AG04450 (cell line): ENCODE measurements at regions not wholly inside any gene's neighbourhood (a gene's known extent, or its start where the extent isn't known, plus 50 kb on each side); places are given as distances from the start of the nearest gene placed in this dataset.

Experiments used
- CTCF ChIA-PET: fragments of 300-600, 350-600 bp; formaldehyde crosslinking; extraction: SDS; loops from one replicate; lab custom pipeline; 2022; ENCODE audit warnings: antibody characterized with exemption, inconsistent platforms; lab: Charles Lee
- POLR2A ChIA-PET: fragments of 350-600 bp; formaldehyde crosslinking; extraction: SDS; loops from one replicate; lab custom pipeline; 2021; ENCODE audit warnings: antibody characterized with exemption, inconsistent platforms; lab: Yijun Ruan, JAX
- DNase-seq: peaks from one replicate; pipeline ENCODE4 v3.0.0-alpha.2; 2011; ENCODE audit warnings: low read depth, low spot score
- H3K27ac ChIP-seq: one replicate; pipeline ENCODE4 v1.5.1; 2012; ENCODE audit warnings: low read depth, low read length, control low read depth
- H3K27me3 ChIP-seq: one replicate; pipeline ENCODE4 v1.6.0; 2012; ENCODE audit warnings: low read length; ENCODE audit not compliant: control insufficient read depth, insufficient read depth
- H3K4me3 ChIP-seq: 2 replicates; pipeline ENCODE4 v1.5.1; 2011; ENCODE audit warnings: mild to moderate bottlenecking, low read depth, low read length, control low read depth
- H3K9me3 ChIP-seq: 2 replicates; pipeline ENCODE4 v1.5.1; 2012; ENCODE audit warnings: low read length; ENCODE audit not compliant: control insufficient read depth, insufficient read depth
- CTCF ChIP-seq: IDR thresholded peaks from 2 replicates; pipeline ENCODE4 v1.5.1; 2011; ENCODE audit warnings: low read depth, low read length, control low read depth, inconsistent platforms

DNA sequence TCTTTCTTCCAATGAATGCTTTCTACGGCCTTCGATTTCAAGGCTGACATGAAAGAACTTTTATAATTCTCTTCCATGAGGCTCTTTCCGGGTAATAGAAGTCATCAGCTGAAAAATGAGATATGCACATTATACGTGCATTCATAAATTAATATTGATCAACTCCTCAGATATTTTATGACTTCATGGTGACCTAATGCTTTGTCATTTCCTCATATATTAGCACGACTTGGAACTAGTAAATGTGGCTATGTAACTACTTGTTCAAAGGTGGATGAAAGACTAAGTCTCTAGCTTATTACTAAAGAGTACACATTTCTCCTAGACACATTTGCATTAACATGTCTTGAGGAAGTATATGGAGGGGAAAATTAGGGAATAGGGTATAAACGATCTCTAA, 168.8 kb downstream of the HDGFL1 start:
- no peak for TF ChIP-seq CTCF
- Histone ChIP-seq H3K4me3 (no peak overlapping the region), H3K9me3 (no peaks in the 10 kb centered on the region), H3K27ac (no peak overlapping the region), H3K27me3 (no peaks in the 10 kb centered on the region)
- DNase-seq, result no peak
- ChIA-PET CTCF (interaction anchor here (0.5 to 2.0 kb wide), 10 partner anchors 8 to 1468 kb away, joined by 3 to 12 read pairs (median 4); no protein-coding TSS in a partner anchor), POLR2A (no interaction called here)

DNA sequence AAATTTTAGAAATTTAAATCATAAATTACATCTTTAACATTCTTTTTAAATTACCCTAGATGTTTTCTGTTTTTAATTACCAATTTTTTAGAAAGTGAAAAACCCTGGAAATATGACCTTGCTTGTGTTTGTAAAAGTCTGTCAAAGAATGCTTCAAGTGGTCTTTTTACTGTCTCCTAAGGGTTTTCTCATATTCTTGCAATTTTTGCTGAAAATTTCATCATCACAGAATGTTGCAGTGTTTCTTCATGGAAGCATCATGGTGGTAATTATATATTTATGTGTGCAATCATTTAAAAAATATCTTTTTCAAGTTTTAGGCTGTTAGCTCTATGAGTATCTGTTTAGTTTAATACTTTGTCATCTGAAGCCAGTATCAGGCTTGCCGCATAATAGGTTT, 178.2 kb downstream of the HDGFL1 start:
- ChIA-PET CTCF (no interaction called here), POLR2A (no interaction called here)
- H3K9me3 ChIP-seq, result no peaks in the 10 kb centered on the region
- H3K27ac ChIP-seq, result no peak overlapping the region
- no peaks in the 10 kb centered on the region for H3K27me3 ChIP-seq
- no peak overlapping the region for H3K4me3 ChIP-seq
- DNase-seq, result no peak
- no peak for TF ChIP-seq CTCF

DNA sequence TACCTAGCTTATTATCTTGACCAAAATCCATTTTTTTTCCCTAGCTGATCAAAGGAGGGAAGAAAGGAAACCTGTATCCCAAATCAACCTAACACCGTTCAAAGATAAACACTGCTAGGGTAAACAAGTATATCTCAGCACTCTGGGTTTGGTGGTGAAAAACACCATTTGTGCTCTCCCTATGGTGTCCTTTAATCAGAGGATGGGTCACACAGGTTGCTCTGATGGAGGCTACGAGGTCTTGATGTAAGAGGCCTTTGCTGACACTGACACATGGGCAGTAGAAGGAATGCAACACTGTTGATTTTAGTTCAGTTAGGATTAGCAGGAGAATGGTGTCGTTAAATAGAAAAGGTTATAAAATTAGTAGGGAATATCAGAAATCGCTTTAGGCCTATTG, 179.3 kb downstream of the HDGFL1 start:
- ChIA-PET CTCF (no interaction called here), POLR2A (no interaction called here)
- H3K27ac ChIP-seq, result no peak overlapping the region
- no peak for DNase-seq
- no peak for TF ChIP-seq CTCF
- no peaks in the 10 kb centered on the region for H3K9me3 ChIP-seq
- no peaks in the 10 kb centered on the region for H3K27me3 ChIP-seq
- no peak overlapping the region for H3K4me3 ChIP-seq

- POLR2A ChIA-PET, result no interaction called here
Observed at GRCh38 chr6:22749696-22750095, 180.3 kb downstream of the HDGFL1 start.

DNA sequence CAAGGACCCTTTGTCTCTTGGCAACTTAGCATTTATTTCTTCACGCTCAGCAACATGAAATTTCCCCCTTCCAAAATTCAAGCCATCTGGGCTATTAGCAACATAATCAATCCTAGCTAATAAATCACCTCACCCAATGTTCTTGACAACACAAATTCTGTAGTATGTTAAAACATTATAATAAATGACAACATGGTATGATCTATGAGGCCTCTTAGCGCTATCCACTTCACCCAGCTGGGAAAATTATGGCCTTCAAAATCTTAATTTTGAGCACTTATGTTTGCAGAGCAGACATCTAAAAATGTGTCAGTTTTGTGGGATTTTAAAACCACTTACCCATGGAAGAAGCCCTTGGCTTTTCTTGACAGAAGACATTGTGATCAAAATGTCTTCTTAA, 181.9 kb downstream of the HDGFL1 start:
- no peaks in the 10 kb centered on the region for H3K9me3 ChIP-seq
- H3K4me3 ChIP-seq, result no peak overlapping the region
- H3K27me3 ChIP-seq, result no peaks in the 10 kb centered on the region
- CTCF ChIA-PET, result interaction anchor here (0.9 kb wide), 1 partner anchor 513 kb away, joined by 3 read pairs; no protein-coding TSS in a partner anchor
- POLR2A ChIA-PET, result no interaction called here
- DNase-seq, result no peak
- TF ChIP-seq CTCF, result no peak
- no peak overlapping the region for H3K27ac ChIP-seq

More at GRCh38 chr6:22749696-22750095, 180.3 kb downstream of the HDGFL1 start:
- TF ChIP-seq CTCF, result no peak
- H3K27me3 ChIP-seq, result no peaks in the 10 kb centered on the region
- CTCF ChIA-PET, result no interaction called here
- H3K9me3 ChIP-seq, result no peaks in the 10 kb centered on the region
- no peak overlapping the region for H3K4me3 ChIP-seq
- no peak for DNase-seq
- H3K27ac ChIP-seq, result no peak overlapping the region
